ENCODE measurements at regions not wholly inside any gene's neighbourhood (a gene's known extent, or its start where the extent isn't known, plus 50 kb on each side); places are given as distances from the start of the nearest gene placed in this dataset.
A peak's percentile ranks its signal among the peaks of the same experiment; 100 is the strongest.

GRCh38 chr3:163056874-163057497, 1560.4 kb downstream of the OTOL1 start:
- DNase-seq, result peak; percentile 45

DNA sequence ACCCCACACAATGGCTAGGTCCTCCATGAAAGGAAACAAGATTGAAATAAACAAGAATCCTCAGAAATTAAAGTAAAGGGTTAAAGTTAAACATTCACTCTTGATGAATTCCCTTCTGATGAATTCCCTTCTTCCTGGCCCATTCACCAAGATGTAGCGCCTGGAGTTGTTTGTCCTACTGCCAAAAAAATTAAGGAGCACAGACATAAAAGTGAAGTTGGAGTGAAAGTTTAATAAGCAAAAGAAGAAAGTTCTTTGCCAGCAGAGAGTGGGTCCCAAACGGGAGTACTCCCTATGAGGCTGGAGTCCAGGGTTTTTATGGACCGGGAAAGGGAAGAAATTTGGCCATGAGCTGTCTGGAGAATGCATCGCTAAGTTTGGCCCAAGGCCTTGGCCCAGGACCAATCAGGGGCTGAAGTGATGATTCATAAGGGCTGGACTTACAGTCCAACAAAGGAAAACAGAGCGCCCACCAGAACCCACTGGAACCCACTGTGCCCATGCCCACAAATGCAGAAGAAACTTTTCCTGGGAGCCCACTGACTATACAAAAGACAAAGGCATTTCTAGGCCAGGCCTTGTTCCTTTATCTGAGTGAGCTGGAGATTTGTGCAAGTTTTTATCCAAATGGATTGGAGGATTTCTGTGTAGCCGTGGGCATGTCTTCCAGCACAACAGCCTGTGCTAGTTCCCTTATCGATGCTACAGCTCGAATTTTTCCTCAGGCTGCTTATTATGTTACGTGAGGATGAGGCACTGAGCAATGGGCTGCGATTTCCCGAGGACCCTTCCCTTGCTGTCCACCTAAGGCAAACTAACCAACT, 1561.6 kb downstream of the OTOL1 start:
- DNase-seq, result no peak

DNA sequence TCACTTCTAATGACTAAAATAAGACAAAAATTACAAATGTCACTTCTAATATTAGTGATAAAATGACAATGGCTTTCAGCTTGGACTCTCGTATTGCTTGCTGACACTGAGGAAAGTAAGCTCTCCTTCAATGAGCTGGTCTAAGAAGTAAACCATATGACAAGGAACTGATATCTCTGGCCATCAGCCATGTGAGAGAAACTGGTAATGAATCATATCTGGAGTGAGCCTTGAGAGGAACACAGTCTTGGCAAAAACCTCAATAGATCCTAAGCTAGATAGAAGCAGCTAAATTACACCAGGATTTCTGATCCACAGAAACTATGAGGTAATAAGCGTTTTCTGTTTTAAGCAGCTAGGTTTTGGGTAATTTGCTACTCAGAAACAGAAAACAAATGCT, 1575.1 kb downstream of the OTOL1 start:
- no peak for DNase-seq

All from activated CD4-positive, alpha-beta T cell treated with anti-CD3 and anti-CD28 coated beads for 48 hours (primary cell).